Neural cell (in vitro differentiated cells): ENCODE measurements at regions not wholly inside any gene's neighbourhood (a gene's known extent, or its start where the extent isn't known, plus 50 kb on each side); places are given as distances from the start of the nearest gene placed in this dataset.

Experiments
- EP300 ChIP-seq: fragments of 450-650 bp; conservative IDR thresholded peaks from 2 replicates; pipeline ENCODE4 v1.6.1; 2014; ENCODE audit warnings: antibody characterized with exemption, mild to moderate bottlenecking, moderate library complexity; ENCODE audit not compliant: poor library complexity, severe bottlenecking
- EZH2 ChIP-seq: fragments of 200-600, 300-800 bp; shearing (Covaris generic), sonication (generic); IDR thresholded peaks from 2 replicates; pipeline ENCODE4 v1.6.1; 2014; ENCODE audit warnings: antibody characterized with exemption, low read length, borderline replicate concordance, mild to moderate bottlenecking; ENCODE audit not compliant: insufficient read depth, poor library complexity, severe bottlenecking
- MXI1 ChIP-seq: fragments of 450-650 bp; conservative IDR thresholded peaks from 2 replicates; pipeline ENCODE4 v1.6.1; 2014; ENCODE audit warnings: antibody characterized with exemption, mild to moderate bottlenecking; ENCODE audit not compliant: poor library complexity, severe bottlenecking
- POLR2AphosphoS5 ChIP-seq: IDR thresholded peaks from 2 replicates; pipeline ENCODE4 v1.6.1; 2012
- RAD21 ChIP-seq: fragments of 450-650 bp; conservative IDR thresholded peaks from 2 replicates; pipeline ENCODE4 v1.6.1; 2014; ENCODE audit warnings: antibody characterized with exemption, mild to moderate bottlenecking, moderate library complexity
- REST ChIP-seq: IDR thresholded peaks from 2 replicates; pipeline ENCODE4 v1.6.1; 2012; ENCODE audit warnings: borderline replicate concordance
- SMC3 ChIP-seq: fragments of 450-650 bp; conservative IDR thresholded peaks from 2 replicates; pipeline ENCODE4 v1.6.1; 2014; ENCODE audit warnings: antibody characterized with exemption, mild to moderate bottlenecking, moderate library complexity; ENCODE audit not compliant: poor library complexity
- TAF1 ChIP-seq: IDR thresholded peaks from 2 replicates; pipeline ENCODE4 v1.6.1; 2012; ENCODE audit warnings: low read depth
- TF ChIP-seq, protein P1 (sequence below): fragments of 450-650 bp; IDR thresholded peaks from 2 replicates; pipeline ENCODE4 v1.5.1; 2014; ENCODE audit warnings: antibody characterized with exemption, mild to moderate bottlenecking, moderate library complexity; ENCODE audit not compliant: poor library complexity, severe bottlenecking

DNA sequence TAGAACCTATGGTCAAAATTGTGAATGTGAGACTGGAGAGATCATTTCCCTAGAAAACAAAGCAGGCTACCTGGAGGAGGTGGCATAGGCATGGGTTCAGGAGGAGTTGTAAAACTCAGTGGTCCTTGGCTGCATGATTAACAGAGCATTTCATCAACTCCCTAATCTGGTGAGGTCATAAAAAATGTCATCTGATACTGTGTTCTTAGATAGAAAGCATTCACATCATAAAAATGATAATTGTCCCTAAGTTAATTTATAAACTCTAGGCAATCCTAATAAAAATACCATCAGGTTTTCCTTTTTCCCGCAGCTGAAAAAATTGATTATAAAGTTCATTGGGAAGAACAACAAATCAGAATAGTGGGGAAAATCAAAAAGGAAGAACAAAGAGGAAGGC is 60.6 kb upstream of the GALNT10 start:
- TF ChIP-seq, protein P1, sequence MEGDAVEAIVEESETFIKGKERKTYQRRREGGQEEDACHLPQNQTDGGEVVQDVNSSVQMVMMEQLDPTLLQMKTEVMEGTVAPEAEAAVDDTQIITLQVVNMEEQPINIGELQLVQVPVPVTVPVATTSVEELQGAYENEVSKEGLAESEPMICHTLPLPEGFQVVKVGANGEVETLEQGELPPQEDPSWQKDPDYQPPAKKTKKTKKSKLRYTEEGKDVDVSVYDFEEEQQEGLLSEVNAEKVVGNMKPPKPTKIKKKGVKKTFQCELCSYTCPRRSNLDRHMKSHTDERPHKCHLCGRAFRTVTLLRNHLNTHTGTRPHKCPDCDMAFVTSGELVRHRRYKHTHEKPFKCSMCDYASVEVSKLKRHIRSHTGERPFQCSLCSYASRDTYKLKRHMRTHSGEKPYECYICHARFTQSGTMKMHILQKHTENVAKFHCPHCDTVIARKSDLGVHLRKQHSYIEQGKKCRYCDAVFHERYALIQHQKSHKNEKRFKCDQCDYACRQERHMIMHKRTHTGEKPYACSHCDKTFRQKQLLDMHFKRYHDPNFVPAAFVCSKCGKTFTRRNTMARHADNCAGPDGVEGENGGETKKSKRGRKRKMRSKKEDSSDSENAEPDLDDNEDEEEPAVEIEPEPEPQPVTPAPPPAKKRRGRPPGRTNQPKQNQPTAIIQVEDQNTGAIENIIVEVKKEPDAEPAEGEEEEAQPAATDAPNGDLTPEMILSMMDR, result no peak
- TF ChIP-seq POLR2AphosphoS5 (no peak), EP300 (no peak), MXI1 (no peak), RAD21 (no peak), EZH2 (no peak), TAF1 (no peak), SMC3 (no peak), REST (no peak)
